HL-60 (cell line): ENCODE measurements at regions not wholly inside any gene's neighbourhood (a gene's known extent, or its start where the extent isn't known, plus 50 kb on each side); places are given as distances from the start of the nearest gene placed in this dataset.

Source experiments
- DNase-seq, 2 experiments: peaks; one replicate each; pipeline ENCODE4 v3.0.0-alpha.2; 2010 to 2020; ENCODE audit warnings: low read depth in 1 of 2, low spot score in 1 of 2
- H3K27ac ChIP-seq: fragments of 250-450 bp; sonication (Bioruptor Pico); replicated peaks from 2 replicates; pipeline ENCODE4 v1.5.1; 2020; ENCODE audit warnings: mild to moderate bottlenecking, moderate library complexity
- H3K27me3 ChIP-seq: fragments of 250-450 bp; sonication (Bioruptor Pico); 2 replicates; pipeline ENCODE4 v1.5.1; 2021; ENCODE audit warnings: mild to moderate bottlenecking, moderate library complexity; ENCODE audit not compliant: insufficient read depth, poor library complexity, severe bottlenecking
- H3K4me3 ChIP-seq: replicated peaks from 2 replicates; pipeline ENCODE4 v1.5.1; 2011; ENCODE audit warnings: mild to moderate bottlenecking, control low read depth, low read length; ENCODE audit not compliant: insufficient read depth
- SPI1 ChIP-seq: IDR thresholded peaks from 2 replicates; pipeline ENCODE4 v1.6.1; 2012; ENCODE audit warnings: low read depth, mild to moderate bottlenecking, borderline replicate concordance

- DNase-seq: no peak
- TF ChIP-seq SPI1: no peak
- Histone ChIP-seq H3K27me3 (no peaks in the 10 kb centered on the region), H3K4me3 (no peak overlapping the region), H3K27ac (no peak overlapping the region)
Observed at GRCh38 chr21:23215261-23215660, 2217.1 kb downstream of the NCAM2 start.
